ENCODE measurements at regions not wholly inside any gene's neighbourhood (a gene's known extent, or its start where the extent isn't known, plus 50 kb on each side); places are given as distances from the start of the nearest gene placed in this dataset.

DNA sequence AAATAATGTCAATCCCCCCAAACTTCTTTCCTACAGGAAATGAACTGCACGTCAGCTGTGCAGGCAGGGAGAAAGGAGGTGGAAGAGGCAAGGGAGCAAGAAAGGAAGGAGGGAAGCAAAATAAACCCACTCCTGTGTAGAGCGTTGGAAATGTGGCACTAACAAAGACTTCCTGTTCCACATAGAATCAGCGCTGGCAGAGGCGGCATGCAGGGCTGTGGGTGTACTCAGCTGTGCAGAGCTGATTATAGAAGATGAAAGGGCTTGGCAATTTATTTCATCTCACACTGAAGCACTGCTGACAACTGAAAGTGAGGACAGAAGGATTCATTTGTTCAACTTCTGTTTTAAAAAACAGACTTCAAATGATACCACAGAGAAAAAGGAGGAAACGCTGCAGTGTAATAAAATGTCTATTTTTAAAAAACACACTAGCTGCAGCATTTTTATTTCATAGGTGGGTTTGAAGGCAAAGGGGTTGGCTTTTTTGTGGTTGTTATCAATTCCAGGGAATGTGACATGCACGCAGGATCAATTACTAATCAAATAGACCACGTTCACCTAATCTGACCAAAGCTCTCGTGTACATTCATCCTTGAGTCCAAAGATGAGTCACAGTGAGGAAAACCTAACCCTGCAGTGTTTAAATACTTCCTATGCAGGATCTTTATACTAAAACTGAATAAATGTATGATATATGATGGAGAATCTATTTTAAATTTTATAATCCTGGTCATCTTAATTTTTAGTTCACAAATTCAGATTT, 583.5 kb downstream of the ZNF608 start:
- Mint-ChIP-seq H3K4me1 (no peaks in the 10 kb centered on the region), H3K27me3 (ENCODE audit: low read depth in 3 of 3) (peaks cover 0 to 3% (median under 1%) of the 10 kb centered on the region in 3 donors), H3K27ac (no peak overlapping the region), H3K4me3 (peak overlapping the region in 1 of 5 donors; percentile 40), H3K36me3 (no peaks in the 10 kb centered on the region), H3K9me3 (peaks cover 0 to 19% (median 0%) of the 10 kb centered on the region in 6 donors)
- no peak for DNase-seq

DNA sequence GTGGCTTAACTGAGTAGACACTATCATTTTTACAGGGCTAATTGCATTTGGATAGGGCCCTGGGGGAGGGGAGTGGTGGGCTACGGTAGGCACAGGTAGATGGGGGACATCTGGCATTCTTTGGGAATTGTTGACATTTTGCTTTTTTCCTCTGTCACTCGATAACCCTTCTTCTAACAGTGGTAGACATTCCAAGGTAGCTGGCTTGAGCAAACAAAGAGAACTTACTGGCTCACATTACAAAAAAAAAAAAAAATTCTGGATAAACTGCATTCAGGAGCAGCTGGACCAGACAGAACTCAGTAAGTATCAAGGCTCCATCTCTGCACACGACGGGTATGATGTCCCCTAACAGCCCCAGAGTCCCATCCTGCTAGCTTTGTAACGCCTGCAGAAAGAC, 585.2 kb downstream of the ZNF608 start:
- H3K36me3 Mint-ChIP-seq: no peaks in the 10 kb centered on the region
- H3K9me3 Mint-ChIP-seq: peaks cover 0 to 19% (median 0%) of the 10 kb centered on the region in 6 donors
- peaks cover 0 to 10% of the 10 kb centered on the region in 2 donors for H3K4me1 Mint-ChIP-seq
- DNase-seq: no peak
- no peak overlapping the region for H3K27ac Mint-ChIP-seq
- H3K27me3 Mint-ChIP-seq (ENCODE audit: low read depth in 3 of 3): peaks cover 0 to 3% (median 0%) of the 10 kb centered on the region in 3 donors
- no peak overlapping the region for H3K4me3 Mint-ChIP-seq

DNA sequence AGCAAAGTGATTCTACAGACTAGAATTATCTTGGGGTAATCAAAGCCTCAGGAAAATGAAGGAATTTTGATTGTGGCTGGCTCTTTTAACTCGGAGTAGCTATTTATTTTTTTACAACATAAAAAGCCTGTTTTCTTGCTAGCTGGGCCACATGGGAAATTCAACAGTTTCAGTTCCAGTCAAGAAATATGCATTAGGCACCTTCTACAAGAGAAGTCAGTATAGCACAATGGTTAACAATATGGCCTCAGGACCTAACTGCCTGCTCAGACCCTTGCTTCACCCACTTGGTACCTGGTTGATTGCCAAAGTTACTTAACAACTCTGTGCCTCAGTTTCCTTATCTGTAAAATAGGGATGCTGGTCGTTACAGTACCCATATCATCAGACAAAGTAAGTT, 586.2 kb downstream of the ZNF608 start:
- no peak for DNase-seq
- Mint-ChIP-seq H3K9me3 (peaks cover 0 to 19% (median 3%) of the 10 kb centered on the region in 6 donors), H3K27ac (no peak overlapping the region), H3K4me1 (peaks cover 0 to 10% of the 10 kb centered on the region in 2 donors), H3K4me3 (no peak overlapping the region), H3K36me3 (no peaks in the 10 kb centered on the region), H3K27me3 (ENCODE audit: low read depth in 3 of 3) (peaks cover 0 to 6% (median 0%) of the 10 kb centered on the region in 3 donors)

DNA sequence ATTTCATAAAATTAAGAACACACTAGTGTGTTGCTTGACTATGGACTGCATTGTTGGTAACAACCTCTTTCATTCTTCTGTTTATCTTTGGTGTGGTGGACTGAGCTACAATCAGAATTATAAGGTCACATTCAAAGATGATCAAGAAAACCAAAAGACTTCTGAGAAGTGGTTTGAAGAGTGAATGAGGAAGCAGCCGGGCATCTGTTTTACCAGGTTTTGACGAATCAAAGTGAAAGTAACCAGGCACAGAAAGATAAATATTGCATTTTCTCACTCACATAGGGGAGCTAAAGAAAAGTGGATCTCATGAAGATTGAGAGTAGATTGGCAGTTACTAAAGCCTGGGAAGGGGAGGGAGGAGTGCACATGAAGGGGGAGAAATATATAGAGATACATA, 589.1 kb downstream of the ZNF608 start:
- Mint-ChIP-seq H3K27me3 (ENCODE audit: low read depth in 3 of 3) (peaks cover 0 to 5% (median 0%) of the 10 kb centered on the region in 3 donors), H3K4me3 (peak overlapping the region in 4 of 5 donors; percentile 11 to 68 (median 52)), H3K27ac (no peak overlapping the region), H3K4me1 (peaks cover 0 to 10% of the 10 kb centered on the region in 2 donors), H3K36me3 (no peaks in the 10 kb centered on the region), H3K9me3 (peaks cover 2 to 28% (median 10%) of the 10 kb centered on the region in 6 donors)
- no peak for DNase-seq

DNA sequence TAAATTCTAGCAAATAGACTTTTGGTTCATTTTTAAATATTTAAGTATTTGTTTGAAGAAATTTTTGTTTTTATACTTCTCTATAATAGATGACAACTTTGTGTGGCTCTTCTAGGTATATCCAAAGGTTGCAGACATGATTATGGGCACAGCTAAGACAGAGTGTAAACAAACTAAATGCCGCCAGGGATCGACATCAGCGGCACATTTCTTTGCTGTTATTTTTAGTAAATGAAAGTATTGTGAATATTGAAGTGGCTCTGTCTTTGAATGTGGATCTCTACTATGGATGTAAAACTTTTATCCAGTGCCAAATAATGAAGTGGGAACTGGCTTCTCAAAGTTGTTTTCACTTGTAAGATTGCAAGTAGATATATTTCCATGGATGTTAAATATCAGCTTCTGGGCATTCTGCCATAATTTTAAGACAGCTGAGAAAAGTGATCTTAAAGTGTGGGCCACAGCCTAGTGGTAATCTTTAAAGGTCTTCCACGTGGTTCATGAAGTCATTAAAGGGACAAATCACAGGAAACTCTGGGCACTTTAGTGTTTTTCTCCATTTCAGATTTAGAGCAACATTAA, 589.9 kb downstream of the ZNF608 start:
- DNase-seq: no peak
- peaks cover 0 to 5% (median 0%) of the 10 kb centered on the region in 3 donors for H3K27me3 Mint-ChIP-seq (ENCODE audit: low read depth in 3 of 3)
- no peak overlapping the region for H3K27ac Mint-ChIP-seq
- peaks cover 2 to 26% (median 11%) of the 10 kb centered on the region in 6 donors for H3K9me3 Mint-ChIP-seq
- H3K36me3 Mint-ChIP-seq: no peaks in the 10 kb centered on the region
- H3K4me3 Mint-ChIP-seq: no peak overlapping the region
- peaks cover 0 to 10% of the 10 kb centered on the region in 2 donors for H3K4me1 Mint-ChIP-seq

DNA sequence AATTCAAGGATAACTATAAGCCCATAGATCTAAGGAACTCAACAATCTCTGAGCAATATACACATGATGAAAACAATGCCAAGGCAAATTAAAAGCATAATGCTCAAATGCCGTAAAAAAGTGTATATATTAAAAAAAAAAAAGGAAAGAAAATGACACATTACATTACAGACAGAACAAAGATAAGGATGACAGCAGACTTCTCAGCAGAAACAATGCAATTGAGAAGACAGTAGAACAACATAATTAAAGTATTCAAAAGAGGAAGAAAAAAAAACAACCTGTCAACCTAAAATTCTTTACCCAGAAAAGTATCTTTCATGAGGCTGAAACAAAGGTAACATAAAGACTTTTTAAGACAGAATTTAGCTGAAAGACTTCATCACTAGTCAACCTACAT, 591.7 kb downstream of the ZNF608 start:
- Mint-ChIP-seq H3K4me1 (peaks cover 0 to 10% of the 10 kb centered on the region in 2 donors), H3K27ac (no peak overlapping the region), H3K4me3 (no peak overlapping the region), H3K27me3 (ENCODE audit: low read depth in 3 of 3) (peaks cover 0 to 5% (median 0%) of the 10 kb centered on the region in 3 donors), H3K36me3 (no peaks in the 10 kb centered on the region), H3K9me3 (peaks cover 2 to 37% (median 14%) of the 10 kb centered on the region in 6 donors)
- no peak for DNase-seq

DNA sequence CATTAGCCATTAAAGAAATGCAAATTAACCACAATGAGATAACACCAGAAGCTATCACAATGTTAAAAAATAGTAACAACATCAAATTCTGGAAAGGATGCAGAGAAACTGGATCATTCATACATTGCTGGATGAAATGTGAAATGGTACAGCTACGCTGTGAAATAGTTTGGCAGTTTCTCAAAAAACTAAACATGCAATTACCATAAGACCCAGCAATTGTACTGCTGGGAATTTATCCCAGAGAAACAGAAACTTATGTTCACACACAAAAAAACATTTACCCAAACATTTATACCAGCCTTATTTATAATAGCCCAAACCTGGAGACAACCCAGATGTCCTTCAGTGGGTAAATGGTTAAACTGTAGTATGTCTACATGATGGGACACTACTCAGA, 592.9 kb downstream of the ZNF608 start:
- no peak for DNase-seq
- peaks cover 0 to 10% of the 10 kb centered on the region in 2 donors for H3K4me1 Mint-ChIP-seq
- H3K27me3 Mint-ChIP-seq (ENCODE audit: low read depth in 3 of 3): peaks cover 0 to 3% (median 0%) of the 10 kb centered on the region in 3 donors
- no peak overlapping the region for H3K4me3 Mint-ChIP-seq
- H3K36me3 Mint-ChIP-seq: no peaks in the 10 kb centered on the region
- peaks cover 2 to 46% (median 14%) of the 10 kb centered on the region in 6 donors for H3K9me3 Mint-ChIP-seq
- H3K27ac Mint-ChIP-seq: no peak overlapping the region

DNA sequence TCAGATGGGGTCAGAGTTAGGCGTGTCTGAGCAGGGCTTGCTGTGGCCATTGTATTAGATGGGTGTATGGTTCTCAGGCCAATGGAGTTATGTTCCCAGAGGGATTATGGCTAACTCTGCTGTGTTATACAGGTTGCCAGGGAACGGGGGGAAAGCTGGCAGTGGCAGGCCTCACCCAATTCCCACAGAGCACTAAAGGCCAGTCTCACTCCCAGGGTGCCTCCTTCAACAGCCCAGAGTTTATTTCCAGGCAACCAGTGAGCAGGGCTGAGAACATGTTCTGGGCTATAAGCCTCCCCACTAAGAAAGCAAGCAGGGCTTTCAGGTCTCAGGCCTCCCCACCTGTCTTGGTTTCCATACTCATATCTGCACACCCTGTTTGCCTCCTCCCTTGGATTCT, 597.9 kb downstream of the ZNF608 start:
- peaks cover 0 to 45% (median 8%) of the 10 kb centered on the region in 6 donors for H3K9me3 Mint-ChIP-seq
- no peak for DNase-seq
- no peaks in the 10 kb centered on the region for H3K36me3 Mint-ChIP-seq
- no peaks in the 10 kb centered on the region for H3K4me1 Mint-ChIP-seq
- no peak overlapping the region for H3K27ac Mint-ChIP-seq
- peaks cover 0 to 2% (median 0%) of the 10 kb centered on the region in 3 donors for H3K27me3 Mint-ChIP-seq (ENCODE audit: low read depth in 3 of 3)
- no peak overlapping the region for H3K4me3 Mint-ChIP-seq

DNA sequence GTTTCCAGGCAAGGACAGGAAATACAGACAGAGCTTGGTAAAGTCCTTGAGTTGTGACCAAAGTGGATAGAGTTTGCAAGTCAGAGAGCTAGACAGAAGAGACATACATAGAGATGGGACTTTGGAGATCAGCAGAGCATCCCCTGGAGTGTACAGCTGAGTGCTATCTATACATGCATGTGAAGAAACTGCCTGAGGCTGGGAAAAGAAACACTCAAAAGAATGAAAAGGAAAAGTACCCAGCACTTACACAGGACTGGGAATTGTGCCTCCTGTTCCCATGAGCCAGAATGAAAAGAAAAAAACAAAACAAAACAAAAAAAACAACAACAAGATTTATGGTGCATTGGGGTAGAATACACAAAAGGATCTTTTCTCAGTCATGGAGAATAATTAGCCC, 606.4 kb downstream of the ZNF608 start:
- DNase-seq: no peak
- H3K4me3 Mint-ChIP-seq: no peak overlapping the region
- H3K4me1 Mint-ChIP-seq: no peaks in the 10 kb centered on the region
- peaks cover 0 to 1% (median 0%) of the 10 kb centered on the region in 3 donors for H3K27me3 Mint-ChIP-seq (ENCODE audit: low read depth in 3 of 3)
- no peaks in the 10 kb centered on the region for H3K36me3 Mint-ChIP-seq
- H3K27ac Mint-ChIP-seq: no peak overlapping the region
- H3K9me3 Mint-ChIP-seq: peaks cover 0 to 29% (median 2%) of the 10 kb centered on the region in 6 donors

DNA sequence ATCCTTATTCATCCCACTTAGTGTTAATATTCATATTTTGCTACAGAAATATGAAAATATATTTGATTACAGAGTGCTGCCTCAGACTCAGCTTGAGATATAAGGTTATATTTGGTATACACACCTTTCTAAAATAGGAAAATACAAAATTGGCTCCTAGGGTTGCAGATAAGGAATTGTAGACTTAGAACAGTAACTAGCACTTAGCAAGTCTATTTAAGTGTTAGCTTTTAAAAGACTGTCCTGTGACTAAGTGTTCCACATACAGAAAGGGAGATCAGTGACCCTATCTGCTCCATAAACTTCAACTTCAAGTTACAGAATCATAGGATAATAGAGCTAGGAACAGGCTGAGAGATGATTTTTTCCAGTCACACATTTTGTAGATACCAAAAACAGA, 607.0 kb downstream of the ZNF608 start:
- Mint-ChIP-seq H3K27ac (no peak overlapping the region), H3K27me3 (ENCODE audit: low read depth in 3 of 3) (peaks cover 0 to 1% (median 0%) of the 10 kb centered on the region in 3 donors), H3K4me3 (no peak overlapping the region), H3K4me1 (no peaks in the 10 kb centered on the region), H3K9me3 (peaks cover 0 to 29% (median 2%) of the 10 kb centered on the region in 6 donors), H3K36me3 (no peaks in the 10 kb centered on the region)
- no peak for DNase-seq

DNA sequence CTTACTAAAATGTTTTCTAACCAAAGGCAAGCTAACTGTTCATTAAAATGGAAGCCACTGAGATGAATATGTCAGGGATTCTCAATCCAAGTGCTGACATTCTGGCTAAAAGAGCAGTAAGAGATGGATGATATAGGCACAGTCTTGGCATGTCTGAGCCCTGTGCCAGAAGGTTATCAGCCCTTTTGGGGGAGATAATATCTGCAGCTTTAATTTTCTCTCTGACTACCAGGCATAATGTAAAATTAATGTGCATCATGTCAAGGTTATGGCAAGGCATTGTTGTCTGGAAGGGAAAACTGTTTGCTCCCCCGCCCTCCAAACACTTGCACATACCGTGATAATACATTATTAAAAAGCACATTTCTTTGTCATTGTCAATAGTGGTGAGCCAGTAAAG, 609.8 kb downstream of the ZNF608 start:
- H3K27me3 Mint-ChIP-seq (ENCODE audit: low read depth in 3 of 3): no peaks in the 10 kb centered on the region
- no peak overlapping the region for H3K27ac Mint-ChIP-seq
- H3K36me3 Mint-ChIP-seq: no peaks in the 10 kb centered on the region
- H3K9me3 Mint-ChIP-seq: peaks cover 0 to 20% (median 3%) of the 10 kb centered on the region in 6 donors
- no peaks in the 10 kb centered on the region for H3K4me1 Mint-ChIP-seq
- H3K4me3 Mint-ChIP-seq: no peak overlapping the region
- no peak for DNase-seq

DNA sequence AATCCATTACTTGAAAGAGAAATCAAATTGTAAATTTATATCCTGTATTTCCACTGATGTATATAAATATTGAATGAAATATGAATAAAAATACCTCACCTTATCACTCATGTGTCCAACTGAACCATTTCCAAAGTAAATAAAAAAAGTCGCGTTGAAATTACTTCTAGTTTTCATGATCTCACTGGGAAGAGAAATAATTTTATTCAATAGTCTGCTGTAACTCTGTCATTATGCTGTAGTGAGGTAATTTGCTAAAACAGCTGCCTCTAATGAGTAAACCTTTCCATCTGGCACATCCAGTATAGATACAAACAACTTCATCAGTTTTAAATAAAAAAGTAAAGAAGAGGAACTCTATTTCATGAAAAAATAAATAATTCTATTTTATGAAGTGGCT, 611.5 kb downstream of the ZNF608 start:
- H3K27me3 Mint-ChIP-seq (ENCODE audit: low read depth in 3 of 3): no peaks in the 10 kb centered on the region
- DNase-seq: no peak
- H3K27ac Mint-ChIP-seq: no peak overlapping the region
- H3K4me1 Mint-ChIP-seq: no peaks in the 10 kb centered on the region
- H3K9me3 Mint-ChIP-seq: peaks cover 0 to 10% (median 3%) of the 10 kb centered on the region in 6 donors
- no peaks in the 10 kb centered on the region for H3K36me3 Mint-ChIP-seq
- H3K4me3 Mint-ChIP-seq: no peak overlapping the region

DNA sequence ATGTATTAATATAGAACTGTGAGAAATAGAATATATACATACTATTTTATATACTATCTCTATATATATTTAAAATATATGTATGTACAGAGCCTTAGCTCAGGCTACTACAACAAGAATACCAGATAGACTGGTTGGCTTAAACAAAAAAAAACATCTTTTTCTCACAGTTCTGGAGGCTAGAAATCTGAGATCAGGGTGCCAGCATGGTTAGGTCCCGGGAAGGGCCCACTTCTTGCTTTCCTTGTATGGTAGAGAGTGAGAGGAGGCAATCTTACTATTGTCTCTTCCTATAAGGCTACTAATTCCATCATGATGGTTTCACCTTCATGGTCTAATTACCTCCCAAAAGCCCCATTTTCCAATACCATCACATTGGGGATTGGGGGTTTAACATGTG, 613.0 kb downstream of the ZNF608 start:
- Mint-ChIP-seq H3K9me3 (peaks cover 0 to 3% (median 0%) of the 10 kb centered on the region in 6 donors), H3K4me3 (no peak overlapping the region), H3K4me1 (no peaks in the 10 kb centered on the region)

DNA sequence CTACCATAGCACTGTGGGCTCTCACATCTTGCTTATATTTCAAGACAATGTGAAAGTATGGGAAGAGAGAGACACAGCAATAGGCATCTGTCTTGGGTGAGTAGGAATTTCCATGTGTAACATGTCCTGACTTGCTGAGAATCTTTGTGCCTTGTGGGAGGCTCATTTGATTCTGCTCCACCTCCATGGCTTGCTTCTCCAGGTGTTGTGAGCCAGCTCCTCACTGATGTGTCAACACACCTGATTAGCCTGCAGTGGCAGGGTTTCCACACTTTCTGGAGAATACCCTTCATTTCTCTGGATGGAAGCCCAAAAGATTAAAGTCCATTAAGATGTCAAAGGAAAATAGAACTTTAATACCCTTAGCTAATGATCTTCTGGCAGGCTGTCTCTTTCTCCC, 613.6 kb downstream of the ZNF608 start:
- Mint-ChIP-seq H3K36me3 (no peaks in the 10 kb centered on the region), H3K9me3 (peaks cover 0 to 3% (median 0%) of the 10 kb centered on the region in 6 donors), H3K4me1 (no peaks in the 10 kb centered on the region), H3K27ac (no peak overlapping the region), H3K4me3 (no peak overlapping the region), H3K27me3 (ENCODE audit: low read depth in 3 of 3) (peaks cover 0 to 4% (median 0%) of the 10 kb centered on the region in 3 donors)
- no peak for DNase-seq

More for the DNA sequence above, 613.0 kb downstream of the ZNF608 start:
- Mint-ChIP-seq H3K27me3 (ENCODE audit: low read depth in 3 of 3) (peaks cover 0 to under 1% (median 0%) of the 10 kb centered on the region in 3 donors), H3K36me3 (no peaks in the 10 kb centered on the region), H3K27ac (no peak overlapping the region)
- DNase-seq: no peak

Data from immature natural killer cell (primary cell).